ENCODE measurements at regions not wholly inside any gene's neighbourhood (a gene's known extent, or its start where the extent isn't known, plus 50 kb on each side); places are given as distances from the start of the nearest gene placed in this dataset.

GRCh38 chr12:114938487-114939210, 254.7 kb upstream of the TBX3 start:
- H3K9me2 ChIP-seq (ENCODE audit: insufficient read depth): no peaks in the 10 kb centered on the region
- no peaks in the 10 kb centered on the region for H3K36me3 ChIP-seq (ENCODE audit: control insufficient read depth in 1 of 2, insufficient read depth in 2 of 2, low read length in 2 of 2)
- H3K4me1 ChIP-seq (ENCODE audit: control insufficient read depth in 1 of 2, insufficient read depth in 2 of 2, low read length in 2 of 2): peaks cover 5 to 19% of the 10 kb centered on the region in 2 experiments
- no peaks in the 10 kb centered on the region for H4K20me1 ChIP-seq (ENCODE audit: insufficient read depth)
- H3K9ac ChIP-seq (ENCODE audit: low read length): no peak overlapping the region
- H3K4me2 ChIP-seq (ENCODE audit: low read length): no peak overlapping the region
- H3K4me3 ChIP-seq (replicated peaks in 1 of 2; ENCODE audit: low read depth in 1 of 2, low read length in 2 of 2): no peak overlapping the region
- intact Hi-C loops (cut with micrococcal nuclease): loop anchor here (10.0 kb wide), 2 partner anchors 254 to 816 kb away; partner anchors contain the start of gene TBX3
- TF ChIP-seq MAX (IDR thresholded peaks at IDR 0.05) (no peak), YY1 (IDR thresholded peaks at IDR 0.05; ENCODE audit: extremely low read depth, insufficient replicate concordance, low read depth, low read length) (no peak), TCF7L2 (IDR thresholded peaks at IDR 0.05; ENCODE audit: borderline replicate concordance, extremely low read depth, insufficient read depth, insufficient read length) (no peak), SRF (IDR thresholded peaks at IDR 0.05; ENCODE audit: low read depth) (no peak), FOSL1 (IDR thresholded peaks at IDR 0.05; ENCODE audit: low read depth) (no peak), ZFX (IDR thresholded peaks at IDR 0.05) (no peak), ZNF274 (IDR thresholded peaks at IDR 0.05; ENCODE audit: low read depth, low read length) (no peak), JUND (IDR thresholded peaks at IDR 0.05) (no peak), ELF1 (IDR thresholded peaks at IDR 0.05; ENCODE audit: borderline replicate concordance, low read depth) (no peak), REST (IDR thresholded peaks at IDR 0.05; ENCODE audit: low read depth) (no peak), EGR1 (IDR thresholded peaks at IDR 0.05; ENCODE audit: low read depth) (no peak), ZBTB33 (IDR thresholded peaks at IDR 0.05; ENCODE audit: extremely low read depth, insufficient replicate concordance, low read length) (no peak), POLR2A (IDR thresholded peaks at IDR 0.05; ENCODE audit: borderline replicate concordance, extremely low read depth, insufficient read depth, insufficient read length) (no peak), CEBPB (IDR thresholded peaks at IDR 0.05; ENCODE audit: low read depth) (no peak)
- no TSS peak for BruUV-seq (replicated peaks)
- H2AFZ ChIP-seq (ENCODE audit: low read depth, low read length, poor library complexity, severe bottlenecking): no peak overlapping the region
- ATAC-seq: no peak
- ChIA-PET POLR2A (no interaction called here), RAD21 (ENCODE audit: low non-redundant PET in 1 of 2, low total read pairs in 2 of 2, uncharacterized antibody in 2 of 2, unreplicated experiment in 2 of 2) (no interaction called here), CTCF (no interaction called here)
- H3K27me3 ChIP-seq (ENCODE audit: insufficient read depth, low read length): no peaks in the 10 kb centered on the region
- no peaks in the 10 kb centered on the region for H3K9me3 ChIP-seq (ENCODE audit: control insufficient read depth in 1 of 2, insufficient read depth in 1 of 2, low read depth in 1 of 2, low read length in 2 of 2)
- no peak overlapping the region for H3K27ac ChIP-seq (ENCODE audit: low read depth, low read length)
- no peaks in the 10 kb centered on the region for H3K79me2 ChIP-seq (ENCODE audit: insufficient read depth, low read length)
- no peak for DNase-seq (ENCODE audit: low read depth, low spot score)

Data from HCT116 (cell line).